ENCODE measurements at regions not wholly inside any gene's neighbourhood (a gene's known extent, or its start where the extent isn't known, plus 50 kb on each side); places are given as distances from the start of the nearest gene placed in this dataset.

- Histone ChIP-seq H2BK15ac (ENCODE audit: low read depth, low read length) (no peak overlapping the region), H2BK120ac (ENCODE audit: low read depth, low read length, poor library complexity, severe bottlenecking) (no peak overlapping the region), H3K4me1 (ENCODE audit: insufficient read depth, low read length) (no peaks in the 10 kb centered on the region; the same call in 1 of the 2 replicates), H3K4me2 (ENCODE audit: insufficient read depth, insufficient read length, low read length) (no peak overlapping the region), H3K9ac (ENCODE audit: extremely low read depth, insufficient read length, low read length) (no peak overlapping the region), H3K23ac (ENCODE audit: insufficient read length, low read depth, low read length) (no peak overlapping the region), H2AK5ac (ENCODE audit: insufficient read length, low read length) (no peak overlapping the region), H3K27ac (ENCODE audit: insufficient read length, low read depth, low read length) (no peak overlapping the region), H3K79me1 (ENCODE audit: insufficient read depth, low read depth, low read length, poor library complexity, severe bottlenecking) (no peaks in the 10 kb centered on the region), H3K18ac (ENCODE audit: insufficient read length, low read depth, low read length) (no peak overlapping the region), H3K4ac (ENCODE audit: low read depth, low read length) (no peak overlapping the region), H3K79me2 (ENCODE audit: insufficient read depth, low read length) (no peaks in the 10 kb centered on the region), H4K5ac (ENCODE audit: insufficient read length, low read depth, low read length) (no peak overlapping the region), H4K8ac (replicated peaks; ENCODE audit: insufficient read length, low read depth, low read length) (no peak overlapping the region), H2BK5ac (ENCODE audit: insufficient read length, low read length) (no peak overlapping the region), H3T11ph (ENCODE audit: low read length) (no peak overlapping the region), H3K27me3 (ENCODE audit: insufficient read depth, low read length) (no peaks in the 10 kb centered on the region), H4K20me1 (ENCODE audit: control insufficient read depth, insufficient read depth, insufficient read length) (no peaks in the 10 kb centered on the region), H3K23me2 (ENCODE audit: insufficient read length, low read depth, low read length, poor library complexity, severe bottlenecking) (no peaks in the 10 kb centered on the region), H4K91ac (ENCODE audit: insufficient read length, low read depth, low read length) (no peak overlapping the region), H3K9me3 (ENCODE audit: control insufficient read depth, low read depth, low read length) (no peaks in the 10 kb centered on the region), H2BK20ac (ENCODE audit: low read depth, low read length, poor library complexity, severe bottlenecking) (no peak overlapping the region), H3K56ac (ENCODE audit: insufficient read length, low read depth, low read length) (no peak overlapping the region), H2AFZ (ENCODE audit: low read length) (no peak overlapping the region), H2BK12ac (ENCODE audit: insufficient read length, low read depth, low read length) (no peak overlapping the region), H3K14ac (ENCODE audit: insufficient read depth, low read length) (no peak overlapping the region)
- Mint-ChIP-seq H3K36me3 (ENCODE audit: insufficient read depth in 1 of 3, low read depth in 3 of 3) (no peaks in the 10 kb centered on the region), H3K9me3 (no peaks in the 10 kb centered on the region), H3K27me3 (ENCODE audit: low read depth) (no peaks in the 10 kb centered on the region), H3K4me3 (no peak overlapping the region), H3K27ac (no peak overlapping the region), H3K4me1 (peaks cover 15 to 21% of the 10 kb centered on the region in 2 experiments; a peak in 3 of 4 replicates)
- no CpG with 5 or more reads among the region's 10 CpGs for WGBS (ENCODE audit: extremely low coverage, insufficient read length, low lambda C conversion rate)
- no peak for DNase-seq
- TF ChIP-seq CTCF (conservative IDR thresholded peaks at IDR 0.05): no peak
Observed at GRCh38 chr9:106324053-106324585, 538.8 kb upstream of the ZNF462 start.

Measured in H9 (cell line).